GM10266 (cell line): ENCODE measurements at regions not wholly inside any gene's neighbourhood (a gene's known extent, or its start where the extent isn't known, plus 50 kb on each side); places are given as distances from the start of the nearest gene placed in this dataset.

Experiments
- DNase-seq: peaks from one replicate; pipeline ENCODE4 v3.0.0; 2012; ENCODE audit errors: extremely low spot score
- CTCF ChIP-seq: IDR thresholded peaks from 2 replicates; pipeline ENCODE4 v1.5.1; 2012; ENCODE audit warnings: mild to moderate bottlenecking, low read depth; ENCODE audit not compliant: control insufficient read depth, insufficient read depth; ENCODE audit errors: missing control alignments

- TF ChIP-seq CTCF = no peak
- DNase-seq = no peak
These were observed 126.4 kb upstream of the NXPH2 start for GRCh38 chr2:138906549-138906948.

GRCh38 chr2:138902239-138902871 lies 122.2 kb upstream of the NXPH2 start:
- TF ChIP-seq CTCF = no peak
- no peak for DNase-seq

- DNase-seq = no peak
- no peak for TF ChIP-seq CTCF
These were observed 121.3 kb upstream of the NXPH2 start for GRCh38 chr2:138901530-138901929.

GRCh38 chr2:138898855-138899254 lies 118.7 kb upstream of the NXPH2 start:
- no peak for TF ChIP-seq CTCF
- no peak for DNase-seq

GRCh38 chr2:138897274-138897673 lies 117.1 kb upstream of the NXPH2 start:
- TF ChIP-seq CTCF = no peak
- no peak for DNase-seq

GRCh38 chr2:138893746-138894145 lies 113.6 kb upstream of the NXPH2 start:
- no peak for DNase-seq
- TF ChIP-seq CTCF = no peak

GRCh38 chr2:138881126-138881525 lies 100.9 kb upstream of the NXPH2 start:
- no peak for TF ChIP-seq CTCF
- DNase-seq = no peak
